Naive thymus-derived CD8-positive, alpha-beta T cell (primary cell): ENCODE measurements at regions not wholly inside any gene's neighbourhood (a gene's known extent, or its start where the extent isn't known, plus 50 kb on each side); places are given as distances from the start of the nearest gene placed in this dataset.

Source experiments
- ATAC-seq, 2 donors: fragments of 150-1000 bp; cut with Tn5 transposase in 1 of 2; sonication (Bioruptor Pico), chemical (Tn5 transposase) in 1 of 2; 1 replicate in 1 of 2; 2 replicates in 1 of 2; pipeline ENCODE4 v1.10.0; 2021; ENCODE audit warnings: mild to moderate bottlenecking in 2 of 2, moderate library complexity in 2 of 2
- POLR2A ChIA-PET: fragments of 350-600 bp; sonication (Branson Sonifier 250); formaldehyde crosslinking; loops from one replicate; lab custom pipeline; 2021; ENCODE audit warnings: antibody characterized with exemption; lab: Charles Lee
- DNase-seq, 10 donors: peaks; one replicate each; pipeline versions ENCODE4 v3.0.0 to v3.0.0-alpha.2; 2020 to 2022
- H3K27ac Mint-ChIP-seq, 10 donors: one replicate each; pipeline ENCODE4 v1.8.0; 2020 to 2022; ENCODE audit warnings: mild to moderate bottlenecking in 10 of 10, mixed read lengths in 10 of 10, moderate library complexity in 4 of 10, inconsistent platforms in 1 of 10
- H3K27me3 Mint-ChIP-seq, 5 donors: one replicate each; pipeline ENCODE4 v1.8.0; 2021 to 2022; ENCODE audit warnings: mixed read lengths in 5 of 5
- H3K36me3 Mint-ChIP-seq, 3 donors: one replicate each; pipeline ENCODE4 v1.8.0; 2020 to 2022; ENCODE audit warnings: mixed read lengths in 3 of 3, mild to moderate bottlenecking in 2 of 3, inconsistent platforms in 1 of 3
- H3K4me1 Mint-ChIP-seq, 4 donors: one replicate each; pipeline ENCODE4 v1.8.0; 2021 to 2022; ENCODE audit warnings: mixed read lengths in 4 of 4
- H3K4me3 Mint-ChIP-seq, 10 donors: one replicate each; pipeline ENCODE4 v1.8.0; 2020 to 2022; ENCODE audit warnings: mild to moderate bottlenecking in 10 of 10, mixed read lengths in 10 of 10, moderate library complexity in 6 of 10, inconsistent platforms in 1 of 10
- H3K9me3 Mint-ChIP-seq, 9 donors: one replicate each; pipeline ENCODE4 v1.8.0; 2020 to 2022; ENCODE audit warnings: mixed read lengths in 9 of 9, mild to moderate bottlenecking in 3 of 9, inconsistent platforms in 1 of 9, moderate library complexity in 1 of 9

GRCh38 chr1:60936591-60937342 lies 145.6 kb upstream of the NFIA start:
- peaks cover 0 to 2% (median 0%) of the 10 kb centered on the region in 9 donors for H3K9me3 Mint-ChIP-seq
- H3K4me3 Mint-ChIP-seq: no peak overlapping the region
- ATAC-seq: no peak
- no peak overlapping the region for H3K27ac Mint-ChIP-seq
- H3K4me1 Mint-ChIP-seq: no peaks in the 10 kb centered on the region
- POLR2A ChIA-PET: no interaction called here
- H3K27me3 Mint-ChIP-seq: peaks cover 0 to 13% (median 7%) of the 10 kb centered on the region in 5 donors
- DNase-seq: no peak
- H3K36me3 Mint-ChIP-seq: no peaks in the 10 kb centered on the region

- POLR2A ChIA-PET: no interaction called here
- Mint-ChIP-seq H3K27me3 (peaks cover 0 to 19% (median 7%) of the 10 kb centered on the region in 5 donors), H3K27ac (no peak overlapping the region), H3K4me1 (no peaks in the 10 kb centered on the region), H3K36me3 (no peaks in the 10 kb centered on the region), H3K4me3 (no peak overlapping the region), H3K9me3 (peaks cover 0 to 2% (median 0%) of the 10 kb centered on the region in 9 donors)
- ATAC-seq (no peak), DNase-seq (no peak)
Observed at GRCh38 chr1:60936163-60936562, 146.2 kb upstream of the NFIA start.

- DNase-seq: no peak
- Mint-ChIP-seq H3K36me3 (no peaks in the 10 kb centered on the region), H3K4me3 (no peak overlapping the region), H3K9me3 (peaks cover 0 to 2% (median 0%) of the 10 kb centered on the region in 9 donors), H3K27me3 (peaks cover 0 to 20% (median 9%) of the 10 kb centered on the region in 5 donors), H3K27ac (no peak overlapping the region), H3K4me1 (no peaks in the 10 kb centered on the region)
- POLR2A ChIA-PET: no interaction called here
- no peak for ATAC-seq
Observed at GRCh38 chr1:60935599-60936110, 146.7 kb upstream of the NFIA start.

- Mint-ChIP-seq H3K9me3 (peaks cover 0 to 2% (median 0%) of the 10 kb centered on the region in 9 donors), H3K27me3 (peaks cover 0 to 21% (median 3%) of the 10 kb centered on the region in 5 donors), H3K4me3 (no peak overlapping the region), H3K4me1 (no peaks in the 10 kb centered on the region), H3K36me3 (no peaks in the 10 kb centered on the region), H3K27ac (no peak overlapping the region)
- DNase-seq (no peak), ATAC-seq (no peak)
- POLR2A ChIA-PET: no interaction called here
Observed at GRCh38 chr1:60930130-60930529, 152.2 kb upstream of the NFIA start.

- no peak for DNase-seq
- no peak overlapping the region for H3K4me3 Mint-ChIP-seq
- H3K27ac Mint-ChIP-seq: no peak overlapping the region
- POLR2A ChIA-PET: no interaction called here
- H3K36me3 Mint-ChIP-seq: no peaks in the 10 kb centered on the region
- peaks cover 0 to 4% (median 0%) of the 10 kb centered on the region in 5 donors for H3K27me3 Mint-ChIP-seq
- ATAC-seq: no peak
- no peaks in the 10 kb centered on the region for H3K9me3 Mint-ChIP-seq
- no peaks in the 10 kb centered on the region for H3K4me1 Mint-ChIP-seq
Observed at GRCh38 chr1:60924964-60925798, 157.2 kb upstream of the NFIA start.

- Mint-ChIP-seq H3K4me1 (no peaks in the 10 kb centered on the region), H3K27me3 (peaks cover 0 to 1% (median 0%) of the 10 kb centered on the region in 5 donors), H3K27ac (no peak overlapping the region), H3K9me3 (no peaks in the 10 kb centered on the region), H3K36me3 (no peaks in the 10 kb centered on the region), H3K4me3 (no peak overlapping the region)
- DNase-seq (no peak), ATAC-seq (no peak)
- POLR2A ChIA-PET: no interaction called here
Observed at GRCh38 chr1:60924165-60924564, 158.2 kb upstream of the NFIA start.

GRCh38 chr1:60923389-60924087 lies 158.8 kb upstream of the NFIA start:
- Mint-ChIP-seq H3K4me3 (no peak overlapping the region), H3K27me3 (peaks cover 0 to 1% (median 0%) of the 10 kb centered on the region in 5 donors), H3K9me3 (no peaks in the 10 kb centered on the region), H3K4me1 (no peaks in the 10 kb centered on the region), H3K36me3 (no peaks in the 10 kb centered on the region), H3K27ac (no peak overlapping the region)
- ATAC-seq (no peak), DNase-seq (no peak)
- POLR2A ChIA-PET: no interaction called here

- no peak overlapping the region for H3K4me3 Mint-ChIP-seq
- H3K36me3 Mint-ChIP-seq: no peaks in the 10 kb centered on the region
- POLR2A ChIA-PET: no interaction called here
- ATAC-seq (no peak), DNase-seq (no peak)
- H3K27ac Mint-ChIP-seq: no peak overlapping the region
- no peaks in the 10 kb centered on the region for H3K4me1 Mint-ChIP-seq
- H3K27me3 Mint-ChIP-seq: peaks cover 0 to 6% (median 0%) of the 10 kb centered on the region in 5 donors
- H3K9me3 Mint-ChIP-seq: no peaks in the 10 kb centered on the region
Observed at GRCh38 chr1:60922304-60922703, 160.1 kb upstream of the NFIA start.

- H3K9me3 Mint-ChIP-seq: no peaks in the 10 kb centered on the region
- H3K27me3 Mint-ChIP-seq: peaks cover 0 to 11% (median 0%) of the 10 kb centered on the region in 5 donors
Observed at GRCh38 chr1:60921175-60921574, 161.2 kb upstream of the NFIA start.

GRCh38 chr1:60920561-60920960 lies 161.8 kb upstream of the NFIA start:
- H3K4me3 Mint-ChIP-seq: no peak overlapping the region
- no peaks in the 10 kb centered on the region for H3K4me1 Mint-ChIP-seq
- DNase-seq (no peak), ATAC-seq (no peak)
- no peaks in the 10 kb centered on the region for H3K9me3 Mint-ChIP-seq
- POLR2A ChIA-PET: no interaction called here
- H3K27ac Mint-ChIP-seq: no peak overlapping the region
- H3K36me3 Mint-ChIP-seq: no peaks in the 10 kb centered on the region
- peaks cover 0 to 16% (median 3%) of the 10 kb centered on the region in 5 donors for H3K27me3 Mint-ChIP-seq

More at GRCh38 chr1:60921175-60921574, 161.2 kb upstream of the NFIA start:
- no peaks in the 10 kb centered on the region for H3K36me3 Mint-ChIP-seq
- no peaks in the 10 kb centered on the region for H3K4me1 Mint-ChIP-seq
- no peak for ATAC-seq
- H3K27ac Mint-ChIP-seq: no peak overlapping the region
- no peak overlapping the region for H3K4me3 Mint-ChIP-seq
- no peak for DNase-seq
- POLR2A ChIA-PET: no interaction called here

GRCh38 chr1:60918867-60919266 lies 163.5 kb upstream of the NFIA start:
- DNase-seq (no peak), ATAC-seq (no peak)
- Mint-ChIP-seq H3K9me3 (no peaks in the 10 kb centered on the region), H3K36me3 (no peaks in the 10 kb centered on the region), H3K4me3 (no peak overlapping the region), H3K27me3 (peaks cover 0 to 26% (median 3%) of the 10 kb centered on the region in 5 donors), H3K4me1 (no peaks in the 10 kb centered on the region), H3K27ac (no peak overlapping the region)
- POLR2A ChIA-PET: no interaction called here

GRCh38 chr1:60916906-60917305 lies 165.5 kb upstream of the NFIA start:
- Mint-ChIP-seq H3K36me3 (no peaks in the 10 kb centered on the region), H3K9me3 (no peaks in the 10 kb centered on the region), H3K27me3 (peaks cover 0 to 26% (median 5%) of the 10 kb centered on the region in 5 donors), H3K27ac (no peak overlapping the region), H3K4me3 (no peak overlapping the region), H3K4me1 (no peaks in the 10 kb centered on the region)
- no peak for ATAC-seq
- POLR2A ChIA-PET: no interaction called here
- DNase-seq: no peak
